Adipocyte (in vitro differentiated cells): ENCODE measurements at regions not wholly inside any gene's neighbourhood (a gene's known extent, or its start where the extent isn't known, plus 50 kb on each side); places are given as distances from the start of the nearest gene placed in this dataset.
A peak's percentile ranks its signal among the peaks of the same experiment; 100 is the strongest.

Source experiments
- DNase-seq: peaks from one replicate; pipeline ENCODE4 v3.0.0-alpha.2; 2015; ENCODE audit warnings: low read depth
- H3K27me3 ChIP-seq: replicated peaks from 2 replicates; pipeline ENCODE4 v1.7.0; 2013; ENCODE audit warnings: mild to moderate bottlenecking, low read length, moderate library complexity; ENCODE audit not compliant: control insufficient read depth, insufficient read depth
- H3K36me3 ChIP-seq: 2 replicates; pipeline ENCODE4 v1.7.0; 2013; ENCODE audit warnings: low read length, mild to moderate bottlenecking, moderate library complexity; ENCODE audit not compliant: control insufficient read depth, insufficient read depth, severe bottlenecking
- H3K4me1 ChIP-seq: 2 replicates; pipeline ENCODE4 v1.7.0; 2013; ENCODE audit warnings: mild to moderate bottlenecking, low read length, moderate library complexity; ENCODE audit not compliant: control insufficient read depth, insufficient read depth
- H3K4me3 ChIP-seq: 2 replicates; pipeline ENCODE4 v1.7.0; 2013; ENCODE audit warnings: mild to moderate bottlenecking, low read length, moderate library complexity
- H3K9ac ChIP-seq: 2 replicates; pipeline ENCODE4 v1.7.0; 2013; ENCODE audit warnings: mild to moderate bottlenecking, low read length, moderate library complexity
- H3K9me3 ChIP-seq: 2 replicates; pipeline ENCODE4 v1.7.0; 2013; ENCODE audit warnings: mild to moderate bottlenecking, low read length, moderate library complexity; ENCODE audit not compliant: control insufficient read depth

DNA sequence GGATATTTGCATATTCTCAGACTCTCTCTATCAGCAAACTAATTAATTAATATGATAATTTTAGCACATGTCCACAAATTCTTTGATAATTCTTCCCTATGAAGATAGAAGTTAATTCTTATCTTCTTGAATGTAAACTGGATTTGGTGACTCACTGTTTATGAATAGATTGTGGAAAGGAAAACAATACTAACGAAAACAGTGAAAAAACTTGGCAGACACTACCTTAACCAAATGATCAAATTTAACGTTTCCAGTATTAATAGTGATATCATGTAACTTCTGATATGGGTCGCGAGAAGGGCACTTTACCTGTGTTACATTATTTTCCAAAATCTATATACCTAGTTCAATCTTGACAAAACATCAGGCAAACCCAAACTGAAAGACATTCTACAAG is 401.0 kb downstream of the SI start:
- no peaks in the 10 kb centered on the region for H3K9me3 ChIP-seq
- H3K36me3 ChIP-seq, result no peaks in the 10 kb centered on the region
- no peak overlapping the region for H3K9ac ChIP-seq
- H3K27me3 ChIP-seq, result no peaks in the 10 kb centered on the region
- no peak overlapping the region for H3K4me3 ChIP-seq
- H3K4me1 ChIP-seq, result no peaks in the 10 kb centered on the region
- DNase-seq, result no peak

DNA sequence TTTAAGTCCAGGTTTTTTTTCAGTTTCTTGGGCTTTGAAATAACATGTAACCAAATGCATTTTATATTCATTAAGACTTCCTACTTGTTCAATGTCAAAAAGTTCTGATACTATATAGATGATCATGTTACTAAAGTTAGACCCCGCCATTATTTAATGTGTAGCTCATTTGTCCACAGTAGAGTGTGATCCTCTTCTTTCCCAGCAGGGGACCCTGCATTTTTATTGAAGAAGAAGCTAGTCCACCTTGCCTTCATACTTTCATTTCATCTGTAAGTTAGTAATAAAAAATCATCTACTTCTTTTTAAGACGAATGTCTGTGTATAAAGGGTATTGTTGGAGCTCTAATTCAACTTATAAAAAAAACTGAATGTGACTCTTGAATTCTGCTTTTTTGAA is 404.6 kb downstream of the SI start:
- Histone ChIP-seq H3K9ac (no peak overlapping the region), H3K27me3 (no peaks in the 10 kb centered on the region), H3K4me1 (no peaks in the 10 kb centered on the region), H3K9me3 (no peaks in the 10 kb centered on the region), H3K4me3 (no peak overlapping the region), H3K36me3 (no peaks in the 10 kb centered on the region)
- no peak for DNase-seq

DNA sequence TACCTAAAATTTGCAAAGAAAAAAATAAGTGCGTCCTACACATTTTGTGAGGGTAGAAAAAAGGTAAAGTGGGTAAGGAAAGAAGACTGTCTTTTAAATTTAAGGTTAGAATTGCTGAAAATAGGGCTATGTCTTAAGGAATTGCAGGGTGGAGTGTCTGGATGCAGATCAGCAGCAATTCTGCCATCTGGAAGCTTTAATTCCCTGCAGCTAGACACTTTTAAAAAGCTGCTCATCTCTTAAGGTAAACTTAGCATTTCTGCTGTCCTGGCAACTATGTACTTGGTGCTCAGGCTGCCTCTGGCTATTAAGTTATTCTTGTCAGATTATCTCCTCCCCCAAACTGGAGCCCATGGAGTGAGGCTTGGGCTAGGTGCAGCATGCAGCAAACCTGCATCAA is 420.2 kb downstream of the SI start:
- DNase-seq, result no peak
- H3K9me3 ChIP-seq, result no peaks in the 10 kb centered on the region

DNA sequence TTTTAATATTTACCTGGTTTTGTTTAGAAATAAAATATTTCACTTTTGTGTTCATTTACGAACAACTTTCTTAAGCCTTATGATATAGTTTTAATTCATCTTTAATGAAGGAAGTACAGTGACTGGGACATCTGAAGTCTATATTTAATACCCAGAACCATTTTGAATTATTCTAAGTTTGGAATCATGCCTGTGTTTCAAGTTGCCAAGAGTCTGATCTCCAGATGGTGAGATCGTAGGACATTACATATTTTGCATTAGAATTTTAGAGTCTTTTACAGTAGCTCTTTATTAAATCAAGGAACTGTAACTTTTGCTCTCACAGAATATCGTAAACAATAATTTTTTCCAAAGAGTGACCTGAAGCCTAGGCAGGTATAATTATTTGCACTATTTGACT is 420.7 kb downstream of the SI start:
- Histone ChIP-seq H3K27me3 (no peaks in the 10 kb centered on the region), H3K36me3 (no peaks in the 10 kb centered on the region), H3K4me1 (no peaks in the 10 kb centered on the region), H3K9me3 (no peaks in the 10 kb centered on the region), H3K4me3 (no peak overlapping the region), H3K9ac (no peak overlapping the region)
- DNase-seq, result no peak

More for the DNA sequence above, 420.2 kb downstream of the SI start:
- H3K4me3 ChIP-seq, result no peak overlapping the region
- H3K4me1 ChIP-seq, result no peaks in the 10 kb centered on the region
- no peak overlapping the region for H3K9ac ChIP-seq
- H3K27me3 ChIP-seq, result no peaks in the 10 kb centered on the region
- H3K36me3 ChIP-seq, result no peaks in the 10 kb centered on the region

DNA sequence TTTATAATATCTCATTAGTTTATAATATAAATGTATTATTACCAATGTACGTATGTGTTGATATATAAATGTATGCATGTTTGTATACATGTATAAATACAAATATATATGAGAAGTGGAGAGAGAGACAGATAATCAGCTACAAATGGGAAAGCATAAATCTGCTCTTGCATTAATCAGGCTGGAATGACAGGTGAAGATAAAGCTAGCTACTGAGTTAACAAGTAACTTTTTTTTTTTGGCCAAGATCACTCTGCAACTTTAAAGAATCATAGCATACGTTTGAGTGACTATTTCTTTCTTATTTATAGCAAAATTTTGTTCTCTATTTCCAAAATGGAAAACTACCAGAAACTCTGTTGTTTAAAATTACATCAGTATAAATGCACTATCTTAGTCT is 422.8 kb downstream of the SI start:
- Histone ChIP-seq H3K4me3 (no peak overlapping the region), H3K4me1 (no peaks in the 10 kb centered on the region), H3K27me3 (no peaks in the 10 kb centered on the region), H3K9me3 (no peaks in the 10 kb centered on the region), H3K9ac (no peak overlapping the region), H3K36me3 (no peaks in the 10 kb centered on the region)
- no peak for DNase-seq

DNA sequence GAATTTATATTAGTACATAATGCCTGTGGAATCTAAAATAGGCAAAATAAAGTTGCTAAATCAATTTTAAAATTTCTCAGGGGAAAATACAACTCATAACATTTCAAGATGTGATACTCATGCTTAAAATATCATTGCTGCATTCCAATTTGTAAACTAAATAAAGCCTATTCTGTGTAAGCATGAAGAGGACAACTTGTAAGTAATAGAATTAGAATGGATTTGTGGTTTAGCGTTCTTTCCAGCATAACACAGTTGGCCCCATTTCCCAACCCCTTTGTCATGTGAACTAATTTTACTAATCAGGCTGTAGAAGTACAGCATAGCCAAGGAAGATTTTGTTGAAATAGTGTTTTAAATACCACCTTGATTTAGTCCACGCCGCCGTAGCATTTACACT is 437.2 kb downstream of the SI start:
- H3K27me3 ChIP-seq, result no peaks in the 10 kb centered on the region
- no peaks in the 10 kb centered on the region for H3K9me3 ChIP-seq
- DNase-seq, result peak; percentile 93
- H3K4me3 ChIP-seq, result peak overlapping the region; percentile 55
- peaks cover 21% of the 10 kb centered on the region for H3K4me1 ChIP-seq
- no peaks in the 10 kb centered on the region for H3K36me3 ChIP-seq
- peak overlapping the region; percentile 16 for H3K9ac ChIP-seq

DNA sequence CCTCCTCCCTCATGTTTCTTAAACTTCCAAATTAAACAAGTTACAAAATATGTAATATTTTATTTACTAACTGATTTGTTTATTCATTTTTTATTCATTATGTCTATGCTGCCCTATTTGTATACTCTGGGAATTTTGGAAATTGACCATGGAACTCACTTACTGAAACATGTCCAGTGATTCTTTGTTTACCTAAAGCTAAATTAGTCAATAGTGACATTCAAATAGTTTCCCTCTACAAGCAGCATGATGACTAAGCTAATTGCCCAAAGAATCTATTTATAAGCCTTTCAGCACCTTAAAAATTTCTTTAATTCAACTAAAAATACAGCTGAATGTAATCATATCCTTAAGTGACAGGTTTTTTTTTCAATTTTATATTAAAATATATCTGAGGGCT is 437.7 kb downstream of the SI start:
- peak; percentile 52 for DNase-seq
- H3K27me3 ChIP-seq, result no peaks in the 10 kb centered on the region
- peaks cover 25% of the 10 kb centered on the region for H3K4me1 ChIP-seq
- H3K4me3 ChIP-seq, result peak overlapping the region; percentile 32
- H3K9ac ChIP-seq, result no peak overlapping the region
- H3K9me3 ChIP-seq, result no peaks in the 10 kb centered on the region
- no peaks in the 10 kb centered on the region for H3K36me3 ChIP-seq

DNA sequence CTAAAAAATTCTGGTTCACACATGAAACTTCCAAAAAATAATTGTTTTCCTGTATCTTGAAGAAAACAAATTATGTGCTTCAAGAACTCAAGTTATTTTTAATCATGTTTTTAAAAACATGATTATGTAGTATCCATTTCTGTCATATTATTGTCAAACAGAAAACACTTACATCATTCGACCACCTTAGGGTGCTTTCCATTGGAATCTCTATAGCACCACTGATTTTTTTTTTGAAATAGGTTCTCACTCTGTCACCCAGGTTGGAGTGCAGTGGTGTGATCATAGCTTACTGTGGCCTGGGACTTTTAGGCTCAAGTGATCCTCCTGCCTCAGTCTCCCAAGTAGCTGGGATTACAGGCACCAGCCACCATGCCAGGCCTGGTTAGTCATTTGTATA is 457.3 kb downstream of the SI start:
- H3K4me3 ChIP-seq, result no peak overlapping the region
- no peaks in the 10 kb centered on the region for H3K9me3 ChIP-seq
- H3K9ac ChIP-seq, result no peak overlapping the region
- H3K27me3 ChIP-seq, result no peaks in the 10 kb centered on the region
- H3K36me3 ChIP-seq, result no peaks in the 10 kb centered on the region
- DNase-seq, result no peak
- no peaks in the 10 kb centered on the region for H3K4me1 ChIP-seq

DNA sequence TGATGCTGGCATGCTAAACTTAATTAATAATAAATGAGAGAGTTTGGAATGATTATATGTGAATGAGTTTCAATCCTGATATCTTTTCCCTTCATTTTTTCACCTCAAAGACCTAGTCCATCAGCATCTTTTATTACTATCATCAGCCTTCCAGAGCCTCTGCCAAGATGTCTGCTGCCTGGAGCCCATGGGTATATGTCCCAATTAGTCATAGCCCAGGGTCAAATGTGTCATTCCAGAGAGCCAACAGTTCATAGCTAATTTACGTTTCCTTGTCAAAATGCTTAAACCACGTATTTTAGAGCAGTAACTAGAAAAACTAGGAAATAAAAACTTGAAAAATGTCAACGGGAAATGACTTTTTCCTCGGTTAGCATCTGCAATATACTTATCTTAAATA is 457.9 kb downstream of the SI start:
- Histone ChIP-seq H3K4me1 (no peaks in the 10 kb centered on the region), H3K4me3 (no peak overlapping the region), H3K27me3 (no peaks in the 10 kb centered on the region), H3K36me3 (no peaks in the 10 kb centered on the region), H3K9me3 (no peaks in the 10 kb centered on the region), H3K9ac (no peak overlapping the region)
- DNase-seq, result no peak

DNA sequence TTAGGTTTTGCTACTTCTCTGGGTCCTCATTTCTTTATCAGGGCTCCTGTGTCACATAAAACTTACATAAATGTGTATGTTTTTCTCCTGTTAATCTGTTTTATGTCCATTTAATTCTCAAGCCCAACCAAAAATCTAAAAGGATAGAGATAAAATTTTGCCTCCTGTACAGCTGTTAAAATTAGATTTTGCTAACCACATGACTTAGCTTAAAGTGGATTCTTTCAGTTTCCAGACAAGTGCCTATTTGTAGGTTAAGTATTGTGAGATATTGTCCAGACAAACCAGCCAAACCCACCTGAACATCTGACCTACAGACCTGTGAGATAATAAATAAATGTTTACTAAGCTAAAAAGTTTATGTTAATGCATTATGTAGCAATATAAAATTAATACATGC is 465.5 kb downstream of the SI start:
- Histone ChIP-seq H3K9me3 (no peaks in the 10 kb centered on the region), H3K27me3 (no peaks in the 10 kb centered on the region), H3K9ac (no peak overlapping the region), H3K36me3 (no peaks in the 10 kb centered on the region), H3K4me1 (no peaks in the 10 kb centered on the region), H3K4me3 (no peak overlapping the region)
- DNase-seq, result no peak

DNA sequence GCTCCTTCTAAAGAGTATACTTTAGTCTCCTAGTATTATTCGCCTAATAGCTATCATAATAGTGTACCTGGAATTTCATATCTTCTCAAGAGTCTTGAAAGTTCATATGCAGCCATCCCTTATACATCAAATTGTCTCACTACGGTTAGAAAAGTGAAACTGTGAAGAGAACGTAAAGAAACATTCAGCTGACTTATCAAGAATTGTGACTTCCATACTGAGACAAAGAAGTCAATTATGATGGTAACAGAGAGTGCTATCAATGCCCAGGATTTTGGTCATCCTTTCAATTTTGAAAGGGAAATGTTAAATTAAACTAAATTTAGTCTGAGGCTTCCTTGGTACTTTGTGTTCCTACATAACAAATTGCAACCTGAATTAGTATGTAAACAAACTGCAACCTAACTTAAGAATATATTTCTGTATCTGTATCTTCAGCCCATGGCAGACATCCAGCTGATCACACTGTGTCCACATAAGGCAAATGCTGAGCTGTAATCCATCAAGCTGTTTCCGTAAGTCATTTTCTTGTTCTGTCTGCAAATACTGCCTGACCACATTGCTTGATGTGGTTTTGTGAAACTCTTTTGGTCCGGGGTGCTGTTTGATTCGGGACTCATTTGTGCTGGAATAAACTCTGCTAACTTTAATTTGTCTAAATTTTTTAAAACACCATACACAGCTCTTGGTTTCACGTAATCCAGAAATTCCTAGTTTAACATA is 469.6 kb downstream of the SI start:
- no peaks in the 10 kb centered on the region for H3K36me3 ChIP-seq
- H3K4me3 ChIP-seq, result no peak overlapping the region
- no peaks in the 10 kb centered on the region for H3K27me3 ChIP-seq
- peak; percentile 3 for DNase-seq
- H3K9ac ChIP-seq, result no peak overlapping the region
- H3K9me3 ChIP-seq, result no peaks in the 10 kb centered on the region
- H3K4me1 ChIP-seq, result no peaks in the 10 kb centered on the region

DNA sequence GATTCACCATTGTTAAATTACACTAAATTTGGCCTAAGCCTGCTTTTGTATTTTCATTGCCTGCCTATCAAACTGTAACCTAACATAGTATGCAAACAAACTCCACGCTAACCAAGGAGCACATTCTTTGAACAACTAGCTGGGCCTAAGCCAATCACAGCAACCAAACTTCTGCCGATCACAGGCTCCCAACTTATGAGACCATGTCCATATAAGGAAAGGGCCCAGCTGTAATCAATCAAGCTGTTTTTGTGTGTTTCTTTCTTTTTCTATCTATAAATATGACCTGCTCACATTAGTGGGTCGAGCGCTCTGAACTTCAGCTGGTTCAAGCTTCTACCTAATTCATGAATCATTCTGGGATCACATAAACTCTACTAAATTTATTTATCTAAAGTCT is 473.6 kb downstream of the SI start:
- Histone ChIP-seq H3K9me3 (no peaks in the 10 kb centered on the region), H3K4me1 (no peaks in the 10 kb centered on the region), H3K27me3 (no peaks in the 10 kb centered on the region), H3K9ac (no peak overlapping the region), H3K4me3 (no peak overlapping the region), H3K36me3 (no peaks in the 10 kb centered on the region)
- no peak for DNase-seq
